ENCODE measurements at regions not wholly inside any gene's neighbourhood (a gene's known extent, or its start where the extent isn't known, plus 50 kb on each side); places are given as distances from the start of the nearest gene placed in this dataset.
"Not testable (repeated sequence)": the region's sequence is repeated elsewhere in the genome, so short reads cannot be mapped to it uniquely, and the experiment has no call there.

- 0 to 13% (median 6%) methylated on average over 1 of the region's 1 CpG for WGBS, 5 donors
- TF ChIP-seq CTCF (IDR thresholded peaks at IDR 0.05) = no peak
- intact Hi-C loops (cut with DNase I; ENCODE audit: low total_unique reads) = no loop called here
- Histone ChIP-seq H3K27ac (peak overlapping the region in 2 of 5 donors; percentile 24 to 52), H3K27me3 (no peaks in the 10 kb centered on the region), H3K4me3 (no peak overlapping the region), H3K9me3 (no peaks in the 10 kb centered on the region), H3K36me3 (no peaks in the 10 kb centered on the region), H3K4me1 (peaks cover 9 to 30% (median 20%) of the 10 kb centered on the region in 4 donors)
- peak in 1 of 2 donors; percentile 48 for DNase-seq
Observed at GRCh38 chr22:40094485-40094884, 83.2 kb upstream of the TNRC6B start.

- H3K4me1 ChIP-seq = peaks cover 8 to 36% (median 19%) of the 10 kb centered on the region in 4 donors
- H3K9me3 ChIP-seq; H3K4me3 ChIP-seq; intact Hi-C loops (cut with DNase I; ENCODE audit: low total_unique reads); H3K27me3 ChIP-seq; H3K27ac ChIP-seq; DNase-seq; H3K36me3 ChIP-seq: not testable (repeated sequence)
- WGBS, 5 donors = 97 to 99% (median 99%) methylated on average over 7 of the region's 7 CpGs
Observed at GRCh38 chr22:40099887-40100286, 77.8 kb upstream of the TNRC6B start.

GRCh38 chr22:40105755-40106154 is 72.0 kb upstream of the TNRC6B start:
- Histone ChIP-seq H3K27me3 (no peaks in the 10 kb centered on the region), H3K36me3 (no peaks in the 10 kb centered on the region), H3K4me1 (peaks cover 5 to 50% (median 28%) of the 10 kb centered on the region in 4 donors), H3K27ac (no peak overlapping the region), H3K9me3 (no peaks in the 10 kb centered on the region), H3K4me3 (no peak overlapping the region)
- TF ChIP-seq CTCF (IDR thresholded peaks at IDR 0.05) (no peak), POLR2A (IDR thresholded peaks at IDR 0.05) (no peak), POLR2AphosphoS5 (IDR thresholded peaks at IDR 0.05) (no peak), EP300 (IDR thresholded peaks at IDR 0.05) (no peak)
- no peak for DNase-seq
- intact Hi-C loops (cut with DNase I; ENCODE audit: low total_unique reads) = no loop called here
- 90 to 95% (median 92%) methylated on average over 3 of the region's 3 CpGs for WGBS, 5 donors

GRCh38 chr22:40107244-40107643 is 70.5 kb upstream of the TNRC6B start:
- Histone ChIP-seq H3K27ac (peak overlapping the region in 3 of 5 donors; percentile 58 to 73 (median 69)), H3K27me3 (no peaks in the 10 kb centered on the region), H3K4me3 (peak overlapping the region; percentile 3 to 30 (median 14)), H3K4me1 (peaks cover 5 to 45% (median 28%) of the 10 kb centered on the region in 4 donors), H3K36me3 (no peaks in the 10 kb centered on the region), H3K9me3 (no peaks in the 10 kb centered on the region)
- DNase-seq = no peak
- TF ChIP-seq EP300 (IDR thresholded peaks at IDR 0.05) = no peak
- no peak for TF ChIP-seq POLR2A (IDR thresholded peaks at IDR 0.05)
- no peak for TF ChIP-seq POLR2AphosphoS5 (IDR thresholded peaks at IDR 0.05)
- no peak for TF ChIP-seq CTCF (IDR thresholded peaks at IDR 0.05)
- intact Hi-C loops (cut with DNase I; ENCODE audit: low total_unique reads) = no loop called here
- WGBS, 5 donors = 0 to 7% (median 6%) methylated on average over 1 of the region's 1 CpG

GRCh38 chr22:40107851-40108378 is 69.8 kb upstream of the TNRC6B start:
- intact Hi-C loops (cut with DNase I; ENCODE audit: low total_unique reads) = no loop called here
- 19 to 30% (median 21%) methylated on average over 6 of the region's 6 CpGs for WGBS, 5 donors
- peak; percentile 33 to 46 for DNase-seq
- Histone ChIP-seq H3K27ac (peak overlapping the region; percentile 37 to 73 (median 58)), H3K4me3 (peak overlapping the region; percentile 3 to 30 (median 14)), H3K4me1 (peaks cover 5 to 50% (median 27%) of the 10 kb centered on the region in 4 donors), H3K9me3 (no peaks in the 10 kb centered on the region), H3K27me3 (no peaks in the 10 kb centered on the region), H3K36me3 (no peaks in the 10 kb centered on the region)
- no peak for TF ChIP-seq EP300 (IDR thresholded peaks at IDR 0.05)
- TF ChIP-seq POLR2AphosphoS5 (IDR thresholded peaks at IDR 0.05) = no peak
- TF ChIP-seq CTCF (IDR thresholded peaks at IDR 0.05) = no peak
